H1 (cell line): ENCODE measurements at regions not wholly inside any gene's neighbourhood (a gene's known extent, or its start where the extent isn't known, plus 50 kb on each side); places are given as distances from the start of the nearest gene placed in this dataset.

Experiments
- BACH1 ChIP-seq: IDR thresholded peaks from 2 replicates; pipeline ENCODE4 v1.6.1; 2012; ENCODE audit warnings: low read length, improper control_type of control experiment
- BCL11A ChIP-seq, 2 experiments: IDR thresholded peaks; one replicate each; pipeline ENCODE4 v1.6.1; 2011; ENCODE audit warnings: low read depth in 2 of 2, low read length in 2 of 2, mild to moderate bottlenecking in 2 of 2
- CEBPB ChIP-seq: IDR thresholded peaks from 2 replicates; pipeline ENCODE4 v1.6.1; 2012; ENCODE audit warnings: low read depth, low read length
- CTCF ChIP-seq, 3 experiments: IDR thresholded peaks; 1 replicate in 2 of 3; 2 replicates in 1 of 3; pipeline versions ENCODE4 v1.5.1 to v1.6.1; 2011; ENCODE audit warnings: low read length in 3 of 3, mild to moderate bottlenecking in 3 of 3, inconsistent platforms in 2 of 3, low read depth in 1 of 3, moderate library complexity in 1 of 3; ENCODE audit not compliant: insufficient read depth in 1 of 3; ENCODE audit errors: control extremely low read depth in 1 of 3
- EZH2 ChIP-seq: fragments of 200-600 bp; sonication (generic); IDR thresholded peaks from 2 replicates; pipeline ENCODE4 v1.7.1; 2012; ENCODE audit warnings: low read depth, mild to moderate bottlenecking, moderate library complexity, low read length, inconsistent platforms; ENCODE audit not compliant: severe bottlenecking
- POLR2AphosphoS5 ChIP-seq: IDR thresholded peaks from 2 replicates; pipeline ENCODE4 v1.6.1; 2011; ENCODE audit warnings: low read depth, low read length
- RAD21 ChIP-seq, 2 experiments: IDR thresholded peaks in 1 of 2; conservative IDR thresholded peaks in 1 of 2; 2 replicates each; pipeline ENCODE4 v1.6.1; 2011; ENCODE audit warnings: low read depth in 2 of 2, low read length in 2 of 2, improper control_type of control experiment in 1 of 2, inconsistent platforms in 1 of 2, mild to moderate bottlenecking in 1 of 2, moderate library complexity in 1 of 2
- RBBP5 ChIP-seq: IDR thresholded peaks from 2 replicates; pipeline ENCODE4 v1.7.1; 2012; ENCODE audit warnings: low read depth, mild to moderate bottlenecking, inconsistent platforms, low read length, moderate library complexity, borderline replicate concordance
- SRF ChIP-seq: IDR thresholded peaks from 2 replicates; pipeline ENCODE4 v1.6.1; 2011; ENCODE audit warnings: mild to moderate bottlenecking, low read depth, low read length, moderate library complexity
- TBP ChIP-seq: IDR thresholded peaks from 2 replicates; pipeline ENCODE4 v1.6.1; 2011; ENCODE audit warnings: low read depth, low read length, improper control_type of control experiment

- TF ChIP-seq RBBP5 (no peak), CTCF (IDR thresholded peaks at IDR 0.05; ENCODE audit: control extremely low read depth in 1 of 3, insufficient read depth in 1 of 3, low read depth in 1 of 3, low read length in 3 of 3) (no peak), POLR2AphosphoS5 (no peak), TBP (no peak), BCL11A (IDR thresholded peaks at IDR 0.05; ENCODE audit: low read depth in 2 of 2, low read length in 2 of 2) (no peak), SRF (no peak), RAD21 (IDR thresholded peaks at IDR 0.05 in 1 of 2, conservative IDR thresholded peaks at IDR 0.05 in 1 of 2; ENCODE audit: low read depth in 2 of 2, low read length in 2 of 2) (no peak), BACH1 (no peak), EZH2 (no peak), CEBPB (no peak)
These were observed 246.5 kb upstream of the VLDLR start for GRCh38 chr9:2375114-2375513.
